GM12891 (cell line): ENCODE measurements at regions not wholly inside any gene's neighbourhood (a gene's known extent, or its start where the extent isn't known, plus 50 kb on each side); places are given as distances from the start of the nearest gene placed in this dataset.

Source experiments
- PAX5 ChIP-seq: IDR thresholded peaks from 2 replicates; pipeline ENCODE4 v1.6.1; 2011; ENCODE audit warnings: low read length, moderate library complexity, mild to moderate bottlenecking; ENCODE audit not compliant: insufficient read depth, severe bottlenecking
- POLR2A ChIP-seq: IDR thresholded peaks from 2 replicates; pipeline ENCODE4 v1.6.1; 2011; ENCODE audit warnings: low read depth, low read length, control low read depth
- POLR2AphosphoS5 ChIP-seq: IDR thresholded peaks from 2 replicates; pipeline ENCODE4 v1.6.1; 2011; ENCODE audit warnings: low read depth, low read length, control low read depth
- SPI1 ChIP-seq: IDR thresholded peaks from 2 replicates; pipeline ENCODE4 v1.6.1; 2011; ENCODE audit warnings: low read depth, low read length, control low read depth
- TAF1 ChIP-seq: IDR thresholded peaks from 2 replicates; pipeline ENCODE4 v1.6.1; 2011; ENCODE audit warnings: low read depth, low read length, control low read depth

DNA sequence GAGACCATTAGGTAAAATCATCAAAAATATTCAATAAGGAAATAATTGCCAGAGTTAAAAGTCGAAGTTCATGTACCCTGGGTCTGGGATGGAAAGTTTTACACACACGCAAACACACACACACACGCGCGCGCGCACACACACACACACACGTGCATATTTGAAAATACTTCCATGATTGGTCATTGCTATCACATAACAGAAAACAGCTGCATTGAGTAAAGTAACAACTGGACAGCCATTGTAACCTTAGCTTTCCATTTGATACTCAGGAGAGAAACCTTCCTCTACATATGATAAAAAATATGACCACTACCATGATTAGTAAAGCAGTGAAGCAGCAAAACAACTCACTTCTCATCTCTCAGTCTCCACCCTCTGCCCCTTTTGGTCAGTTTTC lies 490.0 kb upstream of the SGCG start:
- TF ChIP-seq POLR2A (no peak), TAF1 (no peak), POLR2AphosphoS5 (no peak), PAX5 (no peak), SPI1 (no peak)
